ENCODE measurements at regions not wholly inside any gene's neighbourhood (a gene's known extent, or its start where the extent isn't known, plus 50 kb on each side); places are given as distances from the start of the nearest gene placed in this dataset.

- H3K27me3 Mint-ChIP-seq (ENCODE audit: insufficient read depth, unreplicated experiment), result no peaks in the 10 kb centered on the region
- ChIA-PET POLR2A (no interaction called here), CTCF (no interaction called here)
- H3K36me3 Mint-ChIP-seq (ENCODE audit: insufficient read depth, unreplicated experiment), result no peaks in the 10 kb centered on the region
- no peaks in the 10 kb centered on the region for H3K9me3 Mint-ChIP-seq (ENCODE audit: unreplicated experiment)
- no peak overlapping the region for H3K27ac Mint-ChIP-seq (ENCODE audit: low read depth, unreplicated experiment)
- DNase-seq (ENCODE audit: unreplicated experiment), result peak; percentile 51
- no peak overlapping the region for H3K4me3 Mint-ChIP-seq (ENCODE audit: unreplicated experiment)
- no peak for TF ChIP-seq CTCF (IDR thresholded peaks at IDR 0.05; ENCODE audit: unreplicated experiment)
- peaks cover 6% of the 10 kb centered on the region for H3K4me1 Mint-ChIP-seq (ENCODE audit: insufficient read depth, unreplicated experiment)
- intact Hi-C loops (cut with micrococcal nuclease), result no loop called here
- no TSS peak for BruUV-seq (replicated peaks)
These were observed 1707.9 kb upstream of the PRR20A start for GRCh38 chr13:55432814-55433213.

- no peaks in the 10 kb centered on the region for H3K9me3 Mint-ChIP-seq (ENCODE audit: unreplicated experiment)
- intact Hi-C loops (cut with micrococcal nuclease), result no loop called here
- CTCF ChIA-PET, result interaction anchor here (0.8 kb wide), 1 partner anchor 1734 kb away, joined by 5 read pairs; no protein-coding TSS in a partner anchor
These were observed 1703.6 kb upstream of the PRR20A start for GRCh38 chr13:55437162-55437561.

GRCh38 chr13:55439450-55439849 is 1701.3 kb upstream of the PRR20A start:
- Mint-ChIP-seq H3K27me3 (ENCODE audit: insufficient read depth, unreplicated experiment) (no peaks in the 10 kb centered on the region), H3K9me3 (ENCODE audit: unreplicated experiment) (no peaks in the 10 kb centered on the region), H3K4me3 (ENCODE audit: unreplicated experiment) (no peak overlapping the region), H3K4me1 (ENCODE audit: insufficient read depth, unreplicated experiment) (no peaks in the 10 kb centered on the region), H3K36me3 (ENCODE audit: insufficient read depth, unreplicated experiment) (no peaks in the 10 kb centered on the region), H3K27ac (ENCODE audit: low read depth, unreplicated experiment) (no peak overlapping the region)
- BruUV-seq (replicated peaks), result no TSS peak
- no peak for DNase-seq (ENCODE audit: unreplicated experiment)
- TF ChIP-seq CTCF (IDR thresholded peaks at IDR 0.05; ENCODE audit: unreplicated experiment), result no peak
- ChIA-PET POLR2A (interaction anchor here (0.8 kb wide), 1 partner anchor 22 kb away, joined by 3 read pairs; no protein-coding TSS in a partner anchor), CTCF (no interaction called here)
- intact Hi-C loops (cut with micrococcal nuclease), result no loop called here

More at GRCh38 chr13:55437162-55437561, 1703.6 kb upstream of the PRR20A start:
- TF ChIP-seq CTCF (IDR thresholded peaks at IDR 0.05; ENCODE audit: unreplicated experiment), result no peak
- Mint-ChIP-seq H3K4me3 (ENCODE audit: unreplicated experiment) (no peak overlapping the region), H3K27ac (ENCODE audit: low read depth, unreplicated experiment) (no peak overlapping the region), H3K27me3 (ENCODE audit: insufficient read depth, unreplicated experiment) (no peaks in the 10 kb centered on the region), H3K4me1 (ENCODE audit: insufficient read depth, unreplicated experiment) (peaks cover 6% of the 10 kb centered on the region), H3K36me3 (ENCODE audit: insufficient read depth, unreplicated experiment) (no peaks in the 10 kb centered on the region)
- DNase-seq (ENCODE audit: unreplicated experiment), result no peak
- no TSS peak for BruUV-seq (replicated peaks)
- POLR2A ChIA-PET, result interaction anchor here (0.7 kb wide), 1 partner anchor 792 kb away, joined by 3 read pairs; no protein-coding TSS in a partner anchor

- no peak for DNase-seq (ENCODE audit: unreplicated experiment)
- no peaks in the 10 kb centered on the region for H3K9me3 Mint-ChIP-seq (ENCODE audit: unreplicated experiment)
- ChIA-PET POLR2A (interaction anchor here (0.6 kb wide), 1 partner anchor 9 kb away, joined by 3 read pairs; no protein-coding TSS in a partner anchor), CTCF (interaction anchor here (0.6 kb wide), 2 partner anchors 99 to 813 kb away, joined by 3 read pairs; no protein-coding TSS in a partner anchor)
- no peaks in the 10 kb centered on the region for H3K4me1 Mint-ChIP-seq (ENCODE audit: insufficient read depth, unreplicated experiment)
- no TSS peak for BruUV-seq (replicated peaks)
- no peak overlapping the region for H3K4me3 Mint-ChIP-seq (ENCODE audit: unreplicated experiment)
- H3K36me3 Mint-ChIP-seq (ENCODE audit: insufficient read depth, unreplicated experiment), result no peaks in the 10 kb centered on the region
- no peaks in the 10 kb centered on the region for H3K27me3 Mint-ChIP-seq (ENCODE audit: insufficient read depth, unreplicated experiment)
- no peak overlapping the region for H3K27ac Mint-ChIP-seq (ENCODE audit: low read depth, unreplicated experiment)
- no peak for TF ChIP-seq CTCF (IDR thresholded peaks at IDR 0.05; ENCODE audit: unreplicated experiment)
- intact Hi-C loops (cut with micrococcal nuclease), result no loop called here
These were observed 1700.1 kb upstream of the PRR20A start for GRCh38 chr13:55440465-55441085.

Measured in MCF 10A (cell line).